Activated CD4-positive, alpha-beta memory T cell treated with anti-CD3 and anti-CD28 coated beads for 36 hours (primary cell): ENCODE measurements at regions not wholly inside any gene's neighbourhood (a gene's known extent, or its start where the extent isn't known, plus 50 kb on each side); places are given as distances from the start of the nearest gene placed in this dataset.

Experiments
- CTCF ChIA-PET: fragments of 350-600 bp; sonication (Branson Sonifier 250); formaldehyde crosslinking; loops from one replicate; lab custom pipeline; 2021; ENCODE audit warnings: antibody characterized with exemption, inconsistent platforms; lab: Charles Lee
- POLR2A ChIA-PET: fragments of 350-600 bp; sonication (Branson Sonifier 250); formaldehyde crosslinking; loops from one replicate; lab custom pipeline; 2021; ENCODE audit warnings: antibody characterized with exemption; lab: Charles Lee
- DNase-seq: peaks from one replicate; pipeline ENCODE4 v3.0.0-alpha.2; 2020
- H3K27ac Mint-ChIP-seq: one replicate; pipeline ENCODE4 v1.8.0; 2021; ENCODE audit warnings: mixed read lengths
- H3K27me3 Mint-ChIP-seq: one replicate; pipeline ENCODE4 v1.8.0; 2021; ENCODE audit warnings: mixed read lengths
- H3K36me3 Mint-ChIP-seq: one replicate; pipeline ENCODE4 v1.8.0; 2021; ENCODE audit warnings: mixed read lengths
- H3K4me1 Mint-ChIP-seq: one replicate; pipeline ENCODE4 v1.8.0; 2021; ENCODE audit warnings: low read depth, mixed read lengths
- H3K4me3 Mint-ChIP-seq: one replicate; pipeline ENCODE4 v1.8.0; 2021; ENCODE audit warnings: mild to moderate bottlenecking, mixed read lengths
- H3K9me3 Mint-ChIP-seq: one replicate; pipeline ENCODE4 v1.8.0; 2021; ENCODE audit warnings: mixed read lengths
- intact Hi-C: fragments of 100-400 bp; cut with micrococcal nuclease; formaldehyde crosslinking; loops from one replicate; pipeline ENCODE4 v1.15.1; 2023

GRCh38 chrX:148185631-148186030 lies 204.5 kb downstream of the FMR1NB start:
- ChIA-PET POLR2A (no interaction called here), CTCF (no interaction called here)
- no peaks in the 10 kb centered on the region for H3K9me3 Mint-ChIP-seq
- H3K27ac Mint-ChIP-seq = no peak overlapping the region
- no peaks in the 10 kb centered on the region for H3K36me3 Mint-ChIP-seq
- DNase-seq = no peak
- H3K4me3 Mint-ChIP-seq = no peak overlapping the region
- no peaks in the 10 kb centered on the region for H3K27me3 Mint-ChIP-seq
- H3K4me1 Mint-ChIP-seq = no peaks in the 10 kb centered on the region
- intact Hi-C loops = no loop called here

- DNase-seq = no peak
- ChIA-PET POLR2A (no interaction called here), CTCF (no interaction called here)
- Mint-ChIP-seq H3K4me3 (no peak overlapping the region), H3K36me3 (no peaks in the 10 kb centered on the region), H3K4me1 (no peaks in the 10 kb centered on the region), H3K9me3 (no peaks in the 10 kb centered on the region), H3K27ac (no peak overlapping the region), H3K27me3 (no peaks in the 10 kb centered on the region)
- intact Hi-C loops = no loop called here
These were observed 211.4 kb downstream of the FMR1NB start for GRCh38 chrX:148192547-148192946.

GRCh38 chrX:148193759-148194158 lies 212.6 kb downstream of the FMR1NB start:
- H3K9me3 Mint-ChIP-seq = no peaks in the 10 kb centered on the region
- POLR2A ChIA-PET = no interaction called here
- CTCF ChIA-PET = no interaction called here
- no peaks in the 10 kb centered on the region for H3K27me3 Mint-ChIP-seq
- H3K27ac Mint-ChIP-seq = no peak overlapping the region
- no peak for DNase-seq
- intact Hi-C loops = no loop called here
- H3K4me3 Mint-ChIP-seq = no peak overlapping the region
- H3K4me1 Mint-ChIP-seq = no peaks in the 10 kb centered on the region
- no peaks in the 10 kb centered on the region for H3K36me3 Mint-ChIP-seq

GRCh38 chrX:148203531-148203930 lies 222.4 kb downstream of the FMR1NB start:
- no peaks in the 10 kb centered on the region for H3K36me3 Mint-ChIP-seq
- ChIA-PET POLR2A (no interaction called here), CTCF (no interaction called here)
- no peak overlapping the region for H3K4me3 Mint-ChIP-seq
- no peak overlapping the region for H3K27ac Mint-ChIP-seq
- H3K4me1 Mint-ChIP-seq = no peaks in the 10 kb centered on the region
- peaks cover 11% of the 10 kb centered on the region for H3K9me3 Mint-ChIP-seq
- H3K27me3 Mint-ChIP-seq = no peaks in the 10 kb centered on the region
- intact Hi-C loops = no loop called here
- DNase-seq = no peak

GRCh38 chrX:148204195-148204594 lies 223.1 kb downstream of the FMR1NB start:
- intact Hi-C loops = no loop called here
- DNase-seq = no peak
- Mint-ChIP-seq H3K27ac (no peak overlapping the region), H3K4me3 (no peak overlapping the region), H3K36me3 (no peaks in the 10 kb centered on the region), H3K9me3 (peaks cover 11% of the 10 kb centered on the region), H3K27me3 (no peaks in the 10 kb centered on the region), H3K4me1 (no peaks in the 10 kb centered on the region)
- POLR2A ChIA-PET = no interaction called here
- CTCF ChIA-PET = no interaction called here

- H3K4me1 Mint-ChIP-seq = no peaks in the 10 kb centered on the region
- peaks cover 2% of the 10 kb centered on the region for H3K9me3 Mint-ChIP-seq
- no peaks in the 10 kb centered on the region for H3K36me3 Mint-ChIP-seq
- POLR2A ChIA-PET = no interaction called here
- no peaks in the 10 kb centered on the region for H3K27me3 Mint-ChIP-seq
- CTCF ChIA-PET = no interaction called here
- no peak overlapping the region for H3K27ac Mint-ChIP-seq
- no peak for DNase-seq
- H3K4me3 Mint-ChIP-seq = no peak overlapping the region
- intact Hi-C loops = no loop called here
These were observed 233.6 kb downstream of the FMR1NB start for GRCh38 chrX:148214786-148215185.

- no peak overlapping the region for H3K27ac Mint-ChIP-seq
- no peak overlapping the region for H3K4me3 Mint-ChIP-seq
- intact Hi-C loops = no loop called here
- no peaks in the 10 kb centered on the region for H3K36me3 Mint-ChIP-seq
- POLR2A ChIA-PET = no interaction called here
- H3K4me1 Mint-ChIP-seq = no peaks in the 10 kb centered on the region
- CTCF ChIA-PET = no interaction called here
- no peaks in the 10 kb centered on the region for H3K9me3 Mint-ChIP-seq
- no peak for DNase-seq
- H3K27me3 Mint-ChIP-seq = no peaks in the 10 kb centered on the region
These were observed 234.6 kb downstream of the FMR1NB start for GRCh38 chrX:148215726-148216125.

GRCh38 chrX:148223361-148223760 lies 242.2 kb downstream of the FMR1NB start:
- Mint-ChIP-seq H3K27ac (no peak overlapping the region), H3K27me3 (no peaks in the 10 kb centered on the region), H3K36me3 (no peaks in the 10 kb centered on the region)

GRCh38 chrX:148228521-148228920 lies 247.4 kb downstream of the FMR1NB start:
- peaks cover 7% of the 10 kb centered on the region for H3K4me1 Mint-ChIP-seq
- no peak overlapping the region for H3K4me3 Mint-ChIP-seq
- H3K27ac Mint-ChIP-seq = no peak overlapping the region
- CTCF ChIA-PET = no interaction called here
- intact Hi-C loops = no loop called here
- no peaks in the 10 kb centered on the region for H3K27me3 Mint-ChIP-seq
- H3K9me3 Mint-ChIP-seq = no peaks in the 10 kb centered on the region
- no peak for DNase-seq
- POLR2A ChIA-PET = no interaction called here
- no peaks in the 10 kb centered on the region for H3K36me3 Mint-ChIP-seq

More at GRCh38 chrX:148223361-148223760, 242.2 kb downstream of the FMR1NB start:
- ChIA-PET CTCF (no interaction called here), POLR2A (no interaction called here)
- no peak for DNase-seq
- no peaks in the 10 kb centered on the region for H3K9me3 Mint-ChIP-seq
- no peak overlapping the region for H3K4me3 Mint-ChIP-seq
- H3K4me1 Mint-ChIP-seq = peaks cover 7% of the 10 kb centered on the region
- intact Hi-C loops = no loop called here

GRCh38 chrX:148229801-148230303 lies 248.7 kb downstream of the FMR1NB start:
- intact Hi-C loops = no loop called here
- DNase-seq = no peak
- POLR2A ChIA-PET = no interaction called here
- no peaks in the 10 kb centered on the region for H3K27me3 Mint-ChIP-seq
- no peaks in the 10 kb centered on the region for H3K9me3 Mint-ChIP-seq
- H3K36me3 Mint-ChIP-seq = no peaks in the 10 kb centered on the region
- CTCF ChIA-PET = no interaction called here
- H3K27ac Mint-ChIP-seq = no peak overlapping the region
- H3K4me1 Mint-ChIP-seq = peaks cover 7% of the 10 kb centered on the region
- H3K4me3 Mint-ChIP-seq = no peak overlapping the region

- Mint-ChIP-seq H3K36me3 (peaks cover 2% of the 10 kb centered on the region), H3K27ac (no peak overlapping the region), H3K4me1 (peaks cover 8% of the 10 kb centered on the region), H3K27me3 (no peaks in the 10 kb centered on the region), H3K4me3 (no peak overlapping the region), H3K9me3 (peaks cover 14% of the 10 kb centered on the region)
- DNase-seq = no peak
- CTCF ChIA-PET = no interaction called here
- intact Hi-C loops = no loop called here
- POLR2A ChIA-PET = no interaction called here
These were observed 240.4 kb upstream of the AFF2 start for GRCh38 chrX:148259990-148260389.

GRCh38 chrX:148265829-148266228 lies 234.6 kb upstream of the AFF2 start:
- intact Hi-C loops = no loop called here
- peaks cover 2% of the 10 kb centered on the region for H3K36me3 Mint-ChIP-seq
- H3K27me3 Mint-ChIP-seq = no peaks in the 10 kb centered on the region
- POLR2A ChIA-PET = no interaction called here
- H3K27ac Mint-ChIP-seq = no peak overlapping the region
- CTCF ChIA-PET = no interaction called here
- no peak overlapping the region for H3K4me3 Mint-ChIP-seq
- no peak for DNase-seq
- peaks cover 9% of the 10 kb centered on the region for H3K9me3 Mint-ChIP-seq
- peaks cover 17% of the 10 kb centered on the region for H3K4me1 Mint-ChIP-seq

GRCh38 chrX:148268673-148269072 lies 231.7 kb upstream of the AFF2 start:
- H3K27ac Mint-ChIP-seq = no peak overlapping the region
- H3K9me3 Mint-ChIP-seq = no peaks in the 10 kb centered on the region
- DNase-seq = no peak
- H3K4me1 Mint-ChIP-seq = peaks cover 17% of the 10 kb centered on the region
- CTCF ChIA-PET = no interaction called here
- no peaks in the 10 kb centered on the region for H3K27me3 Mint-ChIP-seq
- intact Hi-C loops = no loop called here
- POLR2A ChIA-PET = no interaction called here
- H3K36me3 Mint-ChIP-seq = no peaks in the 10 kb centered on the region
- no peak overlapping the region for H3K4me3 Mint-ChIP-seq
